Endothelial cell (in vitro differentiated cells): ENCODE measurements at regions not wholly inside any gene's neighbourhood (a gene's known extent, or its start where the extent isn't known, plus 50 kb on each side); places are given as distances from the start of the nearest gene placed in this dataset.

Experiments
- DNase-seq: peaks from one replicate; pipeline ENCODE4 v3.0.0; 2021; ENCODE audit warnings: low spot score
- H3K27ac Mint-ChIP-seq: one replicate; pipeline ENCODE4 v1.8.0; 2021; ENCODE audit warnings: mixed read lengths, inconsistent platforms; ENCODE audit not compliant: unreplicated experiment
- H3K27me3 Mint-ChIP-seq: one replicate; pipeline ENCODE4 v1.8.0; 2021; ENCODE audit warnings: mild to moderate bottlenecking, moderate library complexity, mixed read lengths, inconsistent platforms; ENCODE audit not compliant: unreplicated experiment
- H3K36me3 Mint-ChIP-seq: one replicate; pipeline ENCODE4 v1.8.0; 2021; ENCODE audit warnings: mild to moderate bottlenecking, low read depth, mixed read lengths, inconsistent platforms; ENCODE audit not compliant: unreplicated experiment
- H3K4me1 Mint-ChIP-seq: one replicate; pipeline ENCODE4 v1.8.0; 2021; ENCODE audit warnings: mild to moderate bottlenecking, mixed read lengths, inconsistent platforms; ENCODE audit not compliant: unreplicated experiment
- H3K4me3 Mint-ChIP-seq: one replicate; pipeline ENCODE4 v1.8.0; 2021; ENCODE audit warnings: mild to moderate bottlenecking, mixed read lengths, inconsistent platforms; ENCODE audit not compliant: unreplicated experiment
- H3K9me3 Mint-ChIP-seq: one replicate; pipeline ENCODE4 v1.8.0; 2021; ENCODE audit warnings: mixed read lengths, inconsistent platforms; ENCODE audit not compliant: unreplicated experiment
- CTCF ChIP-seq: fragments of 200-600 bp; sonication (generic); IDR thresholded peaks from one replicate; pipeline ENCODE4 v1.5.0; 2021; ENCODE audit warnings: antibody characterized with exemption; ENCODE audit not compliant: unreplicated experiment

GRCh38 chr1:87685311-87686135, 356.8 kb downstream of the LMO4 start:
- Mint-ChIP-seq H3K36me3 (no peaks in the 10 kb centered on the region), H3K4me1 (peaks cover 28% of the 10 kb centered on the region), H3K4me3 (peak overlapping the region; percentile 21), H3K27me3 (peaks cover 4% of the 10 kb centered on the region), H3K27ac (peak overlapping the region; percentile 71), H3K9me3 (no peaks in the 10 kb centered on the region)
- DNase-seq: no peak
- TF ChIP-seq CTCF: no peak

- peaks cover 4% of the 10 kb centered on the region for H3K27me3 Mint-ChIP-seq
- no peak for TF ChIP-seq CTCF
- H3K4me3 Mint-ChIP-seq: no peak overlapping the region
- no peaks in the 10 kb centered on the region for H3K36me3 Mint-ChIP-seq
- no peaks in the 10 kb centered on the region for H3K9me3 Mint-ChIP-seq
- H3K4me1 Mint-ChIP-seq: peaks cover 28% of the 10 kb centered on the region
- no peak for DNase-seq
- H3K27ac Mint-ChIP-seq: no peak overlapping the region
Measured at GRCh38 chr1:87686136-87686495, 357.4 kb downstream of the LMO4 start.

GRCh38 chr1:87686671-87687070, 358.0 kb downstream of the LMO4 start:
- H3K4me3 Mint-ChIP-seq: no peak overlapping the region
- peaks cover 4% of the 10 kb centered on the region for H3K27me3 Mint-ChIP-seq
- H3K27ac Mint-ChIP-seq: no peak overlapping the region
- no peaks in the 10 kb centered on the region for H3K36me3 Mint-ChIP-seq
- no peak for DNase-seq
- H3K9me3 Mint-ChIP-seq: no peaks in the 10 kb centered on the region
- no peak for TF ChIP-seq CTCF
- peaks cover 28% of the 10 kb centered on the region for H3K4me1 Mint-ChIP-seq

GRCh38 chr1:87688136-87688535, 359.5 kb downstream of the LMO4 start:
- no peak for DNase-seq
- H3K4me1 Mint-ChIP-seq: peaks cover 28% of the 10 kb centered on the region
- no peaks in the 10 kb centered on the region for H3K36me3 Mint-ChIP-seq
- H3K27ac Mint-ChIP-seq: no peak overlapping the region
- no peaks in the 10 kb centered on the region for H3K9me3 Mint-ChIP-seq
- no peak for TF ChIP-seq CTCF
- H3K4me3 Mint-ChIP-seq: no peak overlapping the region
- H3K27me3 Mint-ChIP-seq: peaks cover 1% of the 10 kb centered on the region

GRCh38 chr1:87689487-87689886, 360.8 kb downstream of the LMO4 start:
- no peak for TF ChIP-seq CTCF
- H3K36me3 Mint-ChIP-seq: no peaks in the 10 kb centered on the region
- H3K4me3 Mint-ChIP-seq: no peak overlapping the region
- H3K27ac Mint-ChIP-seq: no peak overlapping the region
- H3K27me3 Mint-ChIP-seq: no peaks in the 10 kb centered on the region
- DNase-seq: no peak
- H3K4me1 Mint-ChIP-seq: peaks cover 23% of the 10 kb centered on the region
- H3K9me3 Mint-ChIP-seq: no peaks in the 10 kb centered on the region
